ENCODE measurements at regions not wholly inside any gene's neighbourhood (a gene's known extent, or its start where the extent isn't known, plus 50 kb on each side); places are given as distances from the start of the nearest gene placed in this dataset.
"Not testable (repeated sequence)": the region's sequence is repeated elsewhere in the genome, so short reads cannot be mapped to it uniquely, and the experiment has no call there.

GRCh38 chr1:112141301-112141700 is 151.8 kb upstream of the KCND3 start:
- TF ChIP-seq, protein P1, sequence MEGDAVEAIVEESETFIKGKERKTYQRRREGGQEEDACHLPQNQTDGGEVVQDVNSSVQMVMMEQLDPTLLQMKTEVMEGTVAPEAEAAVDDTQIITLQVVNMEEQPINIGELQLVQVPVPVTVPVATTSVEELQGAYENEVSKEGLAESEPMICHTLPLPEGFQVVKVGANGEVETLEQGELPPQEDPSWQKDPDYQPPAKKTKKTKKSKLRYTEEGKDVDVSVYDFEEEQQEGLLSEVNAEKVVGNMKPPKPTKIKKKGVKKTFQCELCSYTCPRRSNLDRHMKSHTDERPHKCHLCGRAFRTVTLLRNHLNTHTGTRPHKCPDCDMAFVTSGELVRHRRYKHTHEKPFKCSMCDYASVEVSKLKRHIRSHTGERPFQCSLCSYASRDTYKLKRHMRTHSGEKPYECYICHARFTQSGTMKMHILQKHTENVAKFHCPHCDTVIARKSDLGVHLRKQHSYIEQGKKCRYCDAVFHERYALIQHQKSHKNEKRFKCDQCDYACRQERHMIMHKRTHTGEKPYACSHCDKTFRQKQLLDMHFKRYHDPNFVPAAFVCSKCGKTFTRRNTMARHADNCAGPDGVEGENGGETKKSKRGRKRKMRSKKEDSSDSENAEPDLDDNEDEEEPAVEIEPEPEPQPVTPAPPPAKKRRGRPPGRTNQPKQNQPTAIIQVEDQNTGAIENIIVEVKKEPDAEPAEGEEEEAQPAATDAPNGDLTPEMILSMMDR (IDR thresholded peaks at IDR 0.05; ENCODE audit: partially characterized antibody, unreplicated experiment) = no peak
- peaks cover 4% of the 10 kb centered on the region for H3K4me1 Mint-ChIP-seq (ENCODE audit: low read depth, unreplicated experiment)
- no peak for DNase-seq
- H3K36me3 Mint-ChIP-seq (ENCODE audit: unreplicated experiment) = no peaks in the 10 kb centered on the region
- H3K27ac Mint-ChIP-seq (ENCODE audit: unreplicated experiment) = no peak overlapping the region
- no peak overlapping the region for H3K4me3 Mint-ChIP-seq (ENCODE audit: unreplicated experiment)
- H3K9me3 Mint-ChIP-seq (ENCODE audit: unreplicated experiment) = no peaks in the 10 kb centered on the region
- H3K27me3 Mint-ChIP-seq (ENCODE audit: unreplicated experiment) = peaks cover 1% of the 10 kb centered on the region

DNA sequence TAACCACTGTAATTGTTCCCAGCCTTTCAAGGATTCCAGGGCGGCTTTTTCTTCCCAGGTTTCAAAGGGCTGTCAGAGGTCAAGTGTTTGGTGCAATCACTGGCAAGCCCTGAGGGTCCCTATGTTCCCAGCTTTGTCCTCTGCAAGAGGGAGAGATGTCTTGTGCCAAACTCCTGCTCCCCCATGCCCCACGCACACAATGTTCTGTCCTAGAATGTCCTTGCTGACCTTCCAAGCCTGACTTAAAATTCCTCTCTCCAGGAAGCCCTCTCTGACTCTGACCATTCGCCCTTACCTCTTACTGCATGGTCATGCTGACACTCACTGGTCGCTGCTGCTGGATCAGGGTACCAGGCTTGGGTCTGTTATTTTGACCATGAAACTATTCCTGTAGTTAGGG is 152.5 kb upstream of the KCND3 start:
- TF ChIP-seq, protein P1 (IDR thresholded peaks at IDR 0.05; ENCODE audit: partially characterized antibody, unreplicated experiment) = no peak

DNA sequence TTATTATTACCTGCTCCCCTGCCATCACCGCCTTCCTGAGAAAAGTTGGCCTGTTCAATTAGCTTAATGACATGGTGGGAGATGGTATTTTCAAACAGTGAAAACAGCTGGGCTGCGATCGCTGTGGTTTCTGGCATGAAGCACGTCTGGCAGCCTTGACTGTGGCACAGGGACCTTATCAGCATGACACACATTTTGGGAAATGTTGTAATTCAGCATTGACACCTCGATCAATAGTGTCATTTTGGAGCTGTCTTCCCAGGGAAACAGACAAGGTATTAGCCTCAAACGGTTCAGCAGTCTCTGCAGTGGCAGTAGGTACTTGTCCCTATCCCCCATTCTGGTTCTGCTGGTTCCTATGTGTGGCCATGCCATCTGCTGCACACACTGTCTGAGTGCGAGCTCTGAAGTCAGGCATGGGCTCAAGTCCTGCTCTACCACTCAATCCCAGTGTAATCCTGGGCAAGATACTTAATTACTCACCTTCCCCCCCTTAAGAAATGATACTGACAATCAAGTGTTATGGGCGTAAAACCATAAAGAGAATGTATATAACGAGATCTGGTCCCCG is 154.5 kb upstream of the KCND3 start:
- TF ChIP-seq, protein P1 (IDR thresholded peaks at IDR 0.05; ENCODE audit: partially characterized antibody, unreplicated experiment) = no peak
- no peak for DNase-seq
- H3K4me3 Mint-ChIP-seq (ENCODE audit: unreplicated experiment) = no peak overlapping the region
- peaks cover 3% of the 10 kb centered on the region for H3K9me3 Mint-ChIP-seq (ENCODE audit: unreplicated experiment)
- peaks cover 4% of the 10 kb centered on the region for H3K4me1 Mint-ChIP-seq (ENCODE audit: low read depth, unreplicated experiment)
- no peak overlapping the region for H3K27ac Mint-ChIP-seq (ENCODE audit: unreplicated experiment)
- H3K27me3 Mint-ChIP-seq (ENCODE audit: unreplicated experiment) = peaks cover 1% of the 10 kb centered on the region
- peaks cover 12% of the 10 kb centered on the region for H3K36me3 Mint-ChIP-seq (ENCODE audit: unreplicated experiment)

More for the DNA sequence above, 152.5 kb upstream of the KCND3 start:
- H3K27me3 Mint-ChIP-seq (ENCODE audit: unreplicated experiment) = peaks cover 1% of the 10 kb centered on the region
- no peaks in the 10 kb centered on the region for H3K9me3 Mint-ChIP-seq (ENCODE audit: unreplicated experiment)
- H3K27ac Mint-ChIP-seq (ENCODE audit: unreplicated experiment) = no peak overlapping the region
- H3K36me3 Mint-ChIP-seq (ENCODE audit: unreplicated experiment) = no peaks in the 10 kb centered on the region
- peaks cover 4% of the 10 kb centered on the region for H3K4me1 Mint-ChIP-seq (ENCODE audit: low read depth, unreplicated experiment)
- no peak for DNase-seq
- no peak overlapping the region for H3K4me3 Mint-ChIP-seq (ENCODE audit: unreplicated experiment)

- TF ChIP-seq, protein P1 (IDR thresholded peaks at IDR 0.05; ENCODE audit: partially characterized antibody, unreplicated experiment) = no peak
- peaks cover 13% of the 10 kb centered on the region for H3K36me3 Mint-ChIP-seq (ENCODE audit: unreplicated experiment)
- no peak for DNase-seq
- peaks cover 3% of the 10 kb centered on the region for H3K9me3 Mint-ChIP-seq (ENCODE audit: unreplicated experiment)
- H3K27ac Mint-ChIP-seq (ENCODE audit: unreplicated experiment) = no peak overlapping the region
- peaks cover 4% of the 10 kb centered on the region for H3K4me1 Mint-ChIP-seq (ENCODE audit: low read depth, unreplicated experiment)
- peaks cover 1% of the 10 kb centered on the region for H3K27me3 Mint-ChIP-seq (ENCODE audit: unreplicated experiment)
- H3K4me3 Mint-ChIP-seq (ENCODE audit: unreplicated experiment) = no peak overlapping the region
Observed at GRCh38 chr1:112144733-112145426, 155.4 kb upstream of the KCND3 start.

GRCh38 chr1:112146201-112146715 is 156.8 kb upstream of the KCND3 start:
- Mint-ChIP-seq H3K4me3 (ENCODE audit: unreplicated experiment) (no peak overlapping the region), H3K27ac (ENCODE audit: unreplicated experiment) (no peak overlapping the region), H3K4me1 (ENCODE audit: low read depth, unreplicated experiment) (peaks cover 4% of the 10 kb centered on the region), H3K36me3 (ENCODE audit: unreplicated experiment) (peaks cover 19% of the 10 kb centered on the region), H3K27me3 (ENCODE audit: unreplicated experiment) (no peaks in the 10 kb centered on the region), H3K9me3 (ENCODE audit: unreplicated experiment) (peaks cover 7% of the 10 kb centered on the region)
- TF ChIP-seq, protein P1 (IDR thresholded peaks at IDR 0.05; ENCODE audit: partially characterized antibody, unreplicated experiment) = no peak
- DNase-seq = no peak

GRCh38 chr1:112160214-112160613 is 170.7 kb upstream of the KCND3 start:
- H3K27me3 Mint-ChIP-seq (ENCODE audit: unreplicated experiment); H3K4me1 Mint-ChIP-seq (ENCODE audit: low read depth, unreplicated experiment); H3K9me3 Mint-ChIP-seq (ENCODE audit: unreplicated experiment); H3K36me3 Mint-ChIP-seq (ENCODE audit: unreplicated experiment); H3K4me3 Mint-ChIP-seq (ENCODE audit: unreplicated experiment); H3K27ac Mint-ChIP-seq (ENCODE audit: unreplicated experiment); DNase-seq: not testable (repeated sequence)
